ENCODE measurements at regions not wholly inside any gene's neighbourhood (a gene's known extent, or its start where the extent isn't known, plus 50 kb on each side); places are given as distances from the start of the nearest gene placed in this dataset.

DNA sequence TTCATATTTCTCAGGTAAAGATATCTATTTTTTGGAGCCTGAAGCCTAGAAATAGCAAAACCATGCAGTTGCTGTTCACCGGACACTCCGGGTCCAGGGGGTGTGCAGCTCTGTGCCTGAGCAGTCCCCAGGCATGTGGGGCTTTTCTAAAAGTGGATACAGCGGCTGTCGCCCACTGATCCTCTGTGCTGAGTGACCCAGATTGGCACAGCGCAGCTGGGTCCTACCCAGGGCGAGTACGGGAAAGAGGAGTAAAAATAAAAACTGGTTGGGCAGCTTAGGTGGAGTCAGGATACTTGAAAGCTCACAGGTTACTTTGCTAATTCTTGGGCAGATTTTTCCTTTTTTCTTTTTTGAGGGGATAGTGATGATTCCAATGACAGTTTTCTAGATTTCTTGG is 118.8 kb downstream of the UCHL1 start:
- no peaks in the 10 kb centered on the region for H3K9me3 ChIP-seq (ENCODE audit: control insufficient read depth, insufficient read depth, low read depth, low read length)
- DNase-seq (ENCODE audit: low read depth, low spot score) (no peak), ATAC-seq (no peak)
- no peak overlapping the region for H3K27ac ChIP-seq (ENCODE audit: low read length)
- CTCF ChIA-PET = no interaction called here
- in situ Hi-C loops (cut with HindIII; ENCODE audit: low pct_unique_long_range_greater_than_20kb, low sequenced_read_pairs) = no loop called here
- no peak overlapping the region for H3K4me3 ChIP-seq (ENCODE audit: low read depth in 2 of 2, low read length in 2 of 2)
- BruUV-seq (replicated peaks) = no TSS peak
- intact Hi-C loops (cut with micrococcal nuclease; ENCODE audit: unreplicated experiment) = loop anchor here (10.0 kb wide), 1 partner anchor 81 kb away; no protein-coding TSS in a partner anchor
- POLR2A ChIA-PET = no interaction called here
- no peaks in the 10 kb centered on the region for H3K36me3 ChIP-seq (ENCODE audit: control insufficient read depth, insufficient read depth, low read length)
- H3K4me1 ChIP-seq (ENCODE audit: control insufficient read depth, insufficient read depth, low read length) = no peaks in the 10 kb centered on the region
- no peaks in the 10 kb centered on the region for H3K27me3 ChIP-seq (ENCODE audit: control insufficient read depth, insufficient read depth, low read length)
- TF ChIP-seq TCF7L2 (IDR thresholded peaks at IDR 0.05; ENCODE audit: low read depth, low read length) (no peak), SIN3A (IDR thresholded peaks at IDR 0.05; ENCODE audit: borderline replicate concordance, insufficient read depth, low read depth, low read length) (no peak), POLR2AphosphoS5 (IDR thresholded peaks at IDR 0.05; ENCODE audit: low read depth, low read length) (no peak), REST (IDR thresholded peaks at IDR 0.05; ENCODE audit: insufficient read depth in 1 of 2, low read depth in 2 of 2, low read length in 1 of 2) (no peak)
- TF ChIP-seq, protein P1, sequence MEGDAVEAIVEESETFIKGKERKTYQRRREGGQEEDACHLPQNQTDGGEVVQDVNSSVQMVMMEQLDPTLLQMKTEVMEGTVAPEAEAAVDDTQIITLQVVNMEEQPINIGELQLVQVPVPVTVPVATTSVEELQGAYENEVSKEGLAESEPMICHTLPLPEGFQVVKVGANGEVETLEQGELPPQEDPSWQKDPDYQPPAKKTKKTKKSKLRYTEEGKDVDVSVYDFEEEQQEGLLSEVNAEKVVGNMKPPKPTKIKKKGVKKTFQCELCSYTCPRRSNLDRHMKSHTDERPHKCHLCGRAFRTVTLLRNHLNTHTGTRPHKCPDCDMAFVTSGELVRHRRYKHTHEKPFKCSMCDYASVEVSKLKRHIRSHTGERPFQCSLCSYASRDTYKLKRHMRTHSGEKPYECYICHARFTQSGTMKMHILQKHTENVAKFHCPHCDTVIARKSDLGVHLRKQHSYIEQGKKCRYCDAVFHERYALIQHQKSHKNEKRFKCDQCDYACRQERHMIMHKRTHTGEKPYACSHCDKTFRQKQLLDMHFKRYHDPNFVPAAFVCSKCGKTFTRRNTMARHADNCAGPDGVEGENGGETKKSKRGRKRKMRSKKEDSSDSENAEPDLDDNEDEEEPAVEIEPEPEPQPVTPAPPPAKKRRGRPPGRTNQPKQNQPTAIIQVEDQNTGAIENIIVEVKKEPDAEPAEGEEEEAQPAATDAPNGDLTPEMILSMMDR (IDR thresholded peaks at IDR 0.05) = no peak

- H3K27ac ChIP-seq (ENCODE audit: low read length) = no peak overlapping the region
- H3K4me1 ChIP-seq (ENCODE audit: control insufficient read depth, insufficient read depth, low read length) = no peaks in the 10 kb centered on the region
- no peaks in the 10 kb centered on the region for H3K36me3 ChIP-seq (ENCODE audit: control insufficient read depth, insufficient read depth, low read length)
- ChIA-PET CTCF (no interaction called here), POLR2A (no interaction called here)
- no peak for ATAC-seq
- H3K27me3 ChIP-seq (ENCODE audit: control insufficient read depth, insufficient read depth, low read length) = no peaks in the 10 kb centered on the region
- TF ChIP-seq POLR2AphosphoS5 (IDR thresholded peaks at IDR 0.05; ENCODE audit: low read depth, low read length) (no peak), SIN3A (IDR thresholded peaks at IDR 0.05; ENCODE audit: borderline replicate concordance, insufficient read depth, low read depth, low read length) (no peak), TCF7L2 (IDR thresholded peaks at IDR 0.05; ENCODE audit: low read depth, low read length) (no peak), REST (IDR thresholded peaks at IDR 0.05; ENCODE audit: insufficient read depth in 1 of 2, low read depth in 2 of 2, low read length in 1 of 2) (no peak)
- TF ChIP-seq, protein P1 (IDR thresholded peaks at IDR 0.05) = no peak
- H3K4me3 ChIP-seq (ENCODE audit: low read depth in 2 of 2, low read length in 2 of 2) = no peak overlapping the region
- no peaks in the 10 kb centered on the region for H3K9me3 ChIP-seq (ENCODE audit: control insufficient read depth, insufficient read depth, low read depth, low read length)
- in situ Hi-C loops (cut with HindIII; ENCODE audit: low pct_unique_long_range_greater_than_20kb, low sequenced_read_pairs) (no loop called here), intact Hi-C loops (cut with micrococcal nuclease; ENCODE audit: unreplicated experiment) (loop anchor here (10.0 kb wide), 1 partner anchor 82 kb away; no protein-coding TSS in a partner anchor)
- BruUV-seq (replicated peaks) = no TSS peak
- no peak for DNase-seq (ENCODE audit: low read depth, low spot score)
Measured at GRCh38 chr4:41377196-41377595, 120.5 kb downstream of the UCHL1 start.

All from Panc1 (cell line).